ENCODE measurements at regions not wholly inside any gene's neighbourhood (a gene's known extent, or its start where the extent isn't known, plus 50 kb on each side); places are given as distances from the start of the nearest gene placed in this dataset.

DNA sequence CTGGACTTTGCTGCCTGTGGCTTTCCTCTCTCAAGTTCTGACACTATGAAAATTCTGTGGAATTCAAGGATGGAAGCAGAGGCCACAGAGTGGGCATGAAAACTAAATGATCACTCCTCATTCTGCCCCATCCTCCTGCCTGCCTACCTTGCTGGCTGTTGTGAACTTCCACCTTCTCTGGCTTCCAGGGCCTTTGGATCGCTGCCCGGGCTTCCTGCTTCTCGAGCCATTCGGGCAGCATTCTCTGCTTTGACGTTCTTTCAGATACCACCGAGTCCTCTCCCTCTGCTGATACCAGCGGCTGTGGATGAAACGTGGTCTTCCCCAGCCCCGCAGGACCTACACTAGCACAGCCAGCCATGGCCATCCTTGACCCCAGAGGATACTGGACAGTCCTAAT lies 327.7 kb upstream of the SLC14A2 start:
- H3K36me3 ChIP-seq (replicated peaks in 1 of 2; ENCODE audit: control insufficient read depth in 1 of 2, insufficient read depth in 2 of 2, low read length in 2 of 2), result no peaks in the 10 kb centered on the region
- TF ChIP-seq, protein P1, sequence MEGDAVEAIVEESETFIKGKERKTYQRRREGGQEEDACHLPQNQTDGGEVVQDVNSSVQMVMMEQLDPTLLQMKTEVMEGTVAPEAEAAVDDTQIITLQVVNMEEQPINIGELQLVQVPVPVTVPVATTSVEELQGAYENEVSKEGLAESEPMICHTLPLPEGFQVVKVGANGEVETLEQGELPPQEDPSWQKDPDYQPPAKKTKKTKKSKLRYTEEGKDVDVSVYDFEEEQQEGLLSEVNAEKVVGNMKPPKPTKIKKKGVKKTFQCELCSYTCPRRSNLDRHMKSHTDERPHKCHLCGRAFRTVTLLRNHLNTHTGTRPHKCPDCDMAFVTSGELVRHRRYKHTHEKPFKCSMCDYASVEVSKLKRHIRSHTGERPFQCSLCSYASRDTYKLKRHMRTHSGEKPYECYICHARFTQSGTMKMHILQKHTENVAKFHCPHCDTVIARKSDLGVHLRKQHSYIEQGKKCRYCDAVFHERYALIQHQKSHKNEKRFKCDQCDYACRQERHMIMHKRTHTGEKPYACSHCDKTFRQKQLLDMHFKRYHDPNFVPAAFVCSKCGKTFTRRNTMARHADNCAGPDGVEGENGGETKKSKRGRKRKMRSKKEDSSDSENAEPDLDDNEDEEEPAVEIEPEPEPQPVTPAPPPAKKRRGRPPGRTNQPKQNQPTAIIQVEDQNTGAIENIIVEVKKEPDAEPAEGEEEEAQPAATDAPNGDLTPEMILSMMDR (IDR thresholded peaks at IDR 0.05), result no peak
- no peak overlapping the region for H3K9ac ChIP-seq (ENCODE audit: insufficient read depth, low read length, poor library complexity, severe bottlenecking)
- no peaks in the 10 kb centered on the region for H3K27me3 ChIP-seq (ENCODE audit: control insufficient read depth in 2 of 2, insufficient read depth in 2 of 2, low read length in 2 of 2)
- no peaks in the 10 kb centered on the region for H4K20me1 ChIP-seq (ENCODE audit: insufficient read depth, low read length)
- no peaks in the 10 kb centered on the region for H3K9me3 Mint-ChIP-seq
- H3K4me3 ChIP-seq (replicated peaks in 1 of 3; ENCODE audit: low read depth in 2 of 3, low read length in 3 of 3), result no peak overlapping the region
- H3K4me3 Mint-ChIP-seq, result no peak overlapping the region
- peaks cover 9 to 10% of the 10 kb centered on the region in 2 donors for H3K4me1 ChIP-seq (ENCODE audit: control insufficient read depth in 1 of 2, insufficient read depth in 2 of 2, low read length in 2 of 2)
- peak overlapping the region in 1 of 7 donors; percentile 66 for H3K27ac Mint-ChIP-seq
- no peaks in the 10 kb centered on the region for H3K9me3 ChIP-seq (replicated peaks in 1 of 2; ENCODE audit: control insufficient read depth in 1 of 2, insufficient read depth in 1 of 2, low read length in 2 of 2)
- H3K36me3 Mint-ChIP-seq, result no peaks in the 10 kb centered on the region
- no peaks in the 10 kb centered on the region for H3K79me2 ChIP-seq (ENCODE audit: insufficient read depth, low read length)
- DNase-seq, result no peak
- H3K27ac ChIP-seq (ENCODE audit: low read depth in 1 of 2, low read length in 2 of 2), result no peak overlapping the region
- H2AFZ ChIP-seq (ENCODE audit: insufficient read depth, low read depth, low read length, poor library complexity, severe bottlenecking), result no peak overlapping the region
- 51% methylated on average over 9 of the region's 9 CpGs for WGBS (ENCODE audit: insufficient coverage)
- H3K27me3 Mint-ChIP-seq (ENCODE audit: low read depth in 3 of 3), result no peaks in the 10 kb centered on the region
- H3K4me2 ChIP-seq (replicated peaks; ENCODE audit: extremely low read depth, low read length, poor library complexity, severe bottlenecking), result no peak overlapping the region
- H3K4me1 Mint-ChIP-seq, result peaks cover 19% of the 10 kb centered on the region
- intact Hi-C loops (cut with micrococcal nuclease), result no loop called here

DNA sequence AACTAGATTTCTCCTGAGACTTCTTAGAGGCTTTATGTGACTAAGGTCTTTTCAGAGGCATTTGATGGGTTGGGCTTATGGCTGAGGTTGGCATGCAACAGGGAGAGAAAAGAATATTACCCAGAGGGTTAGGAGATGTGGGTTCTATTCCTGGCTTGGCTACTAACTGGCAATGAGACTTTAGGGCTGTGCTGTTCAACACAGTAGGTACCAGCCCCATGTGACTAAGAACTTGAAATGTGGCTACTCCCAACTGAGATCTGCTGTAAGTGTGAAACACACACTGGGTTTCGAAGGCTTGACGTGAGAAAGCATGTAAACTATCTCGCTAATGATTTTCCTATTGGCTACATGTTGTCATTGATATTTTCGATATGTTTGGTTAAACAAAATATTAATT lies 324.9 kb upstream of the SLC14A2 start:
- H3K27ac Mint-ChIP-seq, result no peak overlapping the region
- H3K4me3 Mint-ChIP-seq, result no peak overlapping the region
- no peaks in the 10 kb centered on the region for H3K79me2 ChIP-seq (ENCODE audit: insufficient read depth, low read length)
- peaks cover 9 to 10% of the 10 kb centered on the region in 2 donors for H3K4me1 ChIP-seq (ENCODE audit: control insufficient read depth in 1 of 2, insufficient read depth in 2 of 2, low read length in 2 of 2)
- no peaks in the 10 kb centered on the region for H3K36me3 Mint-ChIP-seq
- WGBS (ENCODE audit: insufficient coverage), result no CpG with 5 or more reads among the region's 4 CpGs
- intact Hi-C loops (cut with micrococcal nuclease), result no loop called here
- no peaks in the 10 kb centered on the region for H3K27me3 ChIP-seq (ENCODE audit: control insufficient read depth in 2 of 2, insufficient read depth in 2 of 2, low read length in 2 of 2)
- H3K9me3 ChIP-seq (replicated peaks in 1 of 2; ENCODE audit: control insufficient read depth in 1 of 2, insufficient read depth in 1 of 2, low read length in 2 of 2), result no peaks in the 10 kb centered on the region
- no peaks in the 10 kb centered on the region for H3K9me3 Mint-ChIP-seq
- TF ChIP-seq, protein P1 (IDR thresholded peaks at IDR 0.05), result no peak
- no peak for DNase-seq
- H3K36me3 ChIP-seq (replicated peaks in 1 of 2; ENCODE audit: control insufficient read depth in 1 of 2, insufficient read depth in 2 of 2, low read length in 2 of 2), result no peaks in the 10 kb centered on the region
- peaks cover 12% of the 10 kb centered on the region for H3K4me1 Mint-ChIP-seq
- H2AFZ ChIP-seq (ENCODE audit: insufficient read depth, low read depth, low read length, poor library complexity, severe bottlenecking), result no peak overlapping the region
- H3K4me3 ChIP-seq (replicated peaks in 1 of 3; ENCODE audit: low read depth in 2 of 3, low read length in 3 of 3), result no peak overlapping the region
- no peaks in the 10 kb centered on the region for H3K27me3 Mint-ChIP-seq (ENCODE audit: low read depth in 3 of 3)
- H3K4me2 ChIP-seq (replicated peaks; ENCODE audit: extremely low read depth, low read length, poor library complexity, severe bottlenecking), result no peak overlapping the region
- H3K27ac ChIP-seq (ENCODE audit: low read depth in 1 of 2, low read length in 2 of 2), result no peak overlapping the region
- no peaks in the 10 kb centered on the region for H4K20me1 ChIP-seq (ENCODE audit: insufficient read depth, low read length)
- no peak overlapping the region for H3K9ac ChIP-seq (ENCODE audit: insufficient read depth, low read length, poor library complexity, severe bottlenecking)
